Lower leg skin (tissue), 3 donors: ENCODE measurements at regions not wholly inside any gene's neighbourhood (a gene's known extent, or its start where the extent isn't known, plus 50 kb on each side); places are given as distances from the start of the nearest gene placed in this dataset.

ENCODE experiments used
- CTCF ChIP-seq, 3 donors: fragments of 450-650 bp; IDR thresholded peaks; one replicate each; pipeline ENCODE4 v1.5.1; 2016; ENCODE audit warnings: antibody characterized with exemption in 3 of 3, mild to moderate bottlenecking in 3 of 3, moderate library complexity in 2 of 3
- POLR2A ChIP-seq, 2 donors: fragments of 450-650 bp; IDR thresholded peaks; one replicate each; pipeline ENCODE4 v1.6.1; 2016 to 2017; ENCODE audit warnings: antibody characterized with exemption in 2 of 2, mild to moderate bottlenecking in 1 of 2, moderate library complexity in 1 of 2

- TF ChIP-seq CTCF (IDR thresholded peaks at IDR 0.05) (no peak), POLR2A (IDR thresholded peaks at IDR 0.05) (no peak)
These were observed 838.2 kb downstream of the SLITRK6 start for GRCh38 chr13:84961023-84961422.
